IMR-90 (cell line): ENCODE measurements at regions not wholly inside any gene's neighbourhood (a gene's known extent, or its start where the extent isn't known, plus 50 kb on each side); places are given as distances from the start of the nearest gene placed in this dataset.

ENCODE experiments used
- ATAC-seq: fragments of 200-7000 bp; cut with Tn5 transposase; 2 replicates; pipeline ENCODE4 v1.9.1; 2020; ENCODE audit warnings: low read depth, mild to moderate bottlenecking, moderate library complexity
- BruUV-seq: library from RNA; stranded (reverse); fragments of 400-500 nt; replicated peaks from 2 replicates; lab custom pipeline; 2021; lab: Mats Ljungman, UMichigan
- CTCF ChIA-PET: fragments of 300-600 bp; formaldehyde crosslinking; extraction: SDS; loops from one replicate; lab custom pipeline; 2021; ENCODE audit warnings: antibody characterized with exemption; lab: Yijun Ruan, JAX
- POLR2A ChIA-PET: fragments of 300-600 bp; sonication (Branson Sonifier 250); formaldehyde crosslinking; loops from one replicate; lab custom pipeline; 2022; ENCODE audit warnings: antibody characterized with exemption; ENCODE audit not compliant: unreplicated experiment; lab: Charles Lee
- DNase-seq: peaks from one replicate; pipeline ENCODE4 v3.0.0; 2013
- H2AFZ ChIP-seq: replicated peaks from 2 replicates; pipeline ENCODE3; 2013; ENCODE audit warnings: low read length, mild to moderate bottlenecking; ENCODE audit not compliant: poor library complexity
- H2AK5ac ChIP-seq: 2 replicates; pipeline ENCODE4 v1.6.1; 2013; ENCODE audit warnings: low read depth, low read length, inconsistent platforms
- H2AK9ac ChIP-seq: replicated peaks from 2 replicates; pipeline ENCODE3; 2013; ENCODE audit warnings: mild to moderate bottlenecking, low read depth, low read length, moderate library complexity; ENCODE audit not compliant: poor library complexity
- H2BK120ac ChIP-seq: 2 replicates; pipeline ENCODE4 v1.6.1; 2013; ENCODE audit warnings: low read depth, low read length, inconsistent platforms
- H2BK15ac ChIP-seq: 3 replicates; pipeline ENCODE4 v1.6.1; 2013; ENCODE audit warnings: low read depth, low read length, inconsistent platforms
- H2BK20ac ChIP-seq: 2 replicates; pipeline ENCODE4 v1.6.1; 2013; ENCODE audit warnings: low read depth, mild to moderate bottlenecking, inconsistent platforms, low read length, moderate library complexity
- H2BK5ac ChIP-seq: 2 replicates; pipeline ENCODE4 v1.6.1; 2013; ENCODE audit warnings: mild to moderate bottlenecking, low read depth, low read length, inconsistent platforms; ENCODE audit not compliant: poor library complexity, severe bottlenecking
- H3K14ac ChIP-seq: replicated peaks from 2 replicates; pipeline ENCODE4 v1.6.1; 2013; ENCODE audit warnings: low read depth, low read length, inconsistent platforms
- H3K18ac ChIP-seq: 2 replicates; pipeline ENCODE4 v1.6.1; 2013; ENCODE audit warnings: low read depth, low read length, control low read depth
- H3K23ac ChIP-seq: 2 replicates; pipeline ENCODE4 v1.6.1; 2013; ENCODE audit warnings: low read depth, low read length, inconsistent platforms
- H3K27ac ChIP-seq: 2 replicates; pipeline ENCODE4 v1.5.1; 2013; ENCODE audit warnings: mild to moderate bottlenecking, control low read depth, low read length; ENCODE audit not compliant: insufficient read depth
- H3K27me3 ChIP-seq: 2 replicates; pipeline ENCODE4 v1.6.1; 2013; ENCODE audit warnings: low read length; ENCODE audit not compliant: control insufficient read depth, insufficient read depth
- H3K36me3 ChIP-seq: 2 replicates; pipeline ENCODE4 v1.6.1; 2013; ENCODE audit warnings: low read length, mixed read lengths; ENCODE audit not compliant: control insufficient read depth, insufficient read depth
- H3K4ac ChIP-seq: 2 replicates; pipeline ENCODE4 v1.6.1; 2013; ENCODE audit warnings: low read depth, low read length, inconsistent platforms
- H3K4me1 ChIP-seq: 2 replicates; pipeline ENCODE4 v1.6.1; 2013; ENCODE audit warnings: low read length, mixed read lengths; ENCODE audit not compliant: control insufficient read depth, insufficient read depth
- H3K4me2 ChIP-seq: 2 replicates; pipeline ENCODE4 v1.6.1; 2013; ENCODE audit warnings: low read depth, mild to moderate bottlenecking, control low read depth, low read length, moderate library complexity
- H3K4me3 ChIP-seq: 2 replicates; pipeline ENCODE4 v1.5.1; 2013; ENCODE audit warnings: low read depth, mild to moderate bottlenecking, control low read depth, low read length, moderate library complexity; ENCODE audit not compliant: insufficient read depth
- H3K56ac ChIP-seq: 2 replicates; pipeline ENCODE4 v1.6.1; 2013; ENCODE audit warnings: low read length, inconsistent platforms; ENCODE audit not compliant: insufficient read depth; ENCODE audit errors: extremely low read depth
- H3K79me1 ChIP-seq, 2 experiments: 2 replicates each; pipeline ENCODE4 v1.6.1; 2013; ENCODE audit warnings: low read length in 2 of 2, inconsistent platforms in 1 of 2, low read depth in 1 of 2
- H3K9ac ChIP-seq: 2 replicates; pipeline ENCODE4 v1.6.1; 2013; ENCODE audit warnings: low read depth, low read length, control low read depth
- H3K9me1 ChIP-seq: 2 replicates; pipeline ENCODE4 v1.6.1; 2013; ENCODE audit warnings: low read length, inconsistent platforms; ENCODE audit not compliant: insufficient read depth
- H3K9me3 ChIP-seq: 2 replicates; pipeline ENCODE4 v1.6.1; 2013; ENCODE audit warnings: low read length; ENCODE audit not compliant: control insufficient read depth, insufficient read depth
- H4K20me1 ChIP-seq: 2 replicates; pipeline ENCODE4 v1.6.1; 2013; ENCODE audit warnings: low read length, inconsistent platforms; ENCODE audit not compliant: insufficient read depth
- H4K5ac ChIP-seq: 2 replicates; pipeline ENCODE4 v1.6.1; 2013; ENCODE audit warnings: mild to moderate bottlenecking, low read depth, low read length, control low read depth
- H4K8ac ChIP-seq, 2 experiments: 2 replicates each; pipeline ENCODE4 v1.6.1; 2013; ENCODE audit warnings: low read depth in 2 of 2, low read length in 2 of 2, control low read depth in 1 of 2, inconsistent platforms in 1 of 2
- H4K91ac ChIP-seq: 2 replicates; pipeline ENCODE4 v1.6.1; 2013; ENCODE audit warnings: low read depth, low read length, inconsistent platforms; ENCODE audit not compliant: insufficient read depth
- BHLHE40 ChIP-seq: fragments of 150-350 bp; IDR thresholded peaks from 2 replicates; pipeline ENCODE4 v1.6.1; 2016; ENCODE audit warnings: mild to moderate bottlenecking, low read depth, low read length
- CEBPB ChIP-seq: IDR thresholded peaks from 2 replicates; pipeline ENCODE4 v1.6.1; 2012; ENCODE audit warnings: low read depth, low read length, improper control_type of control experiment
- ELK1 ChIP-seq: fragments of 150-350 bp; IDR thresholded peaks from 2 replicates; pipeline ENCODE4 v1.6.1; 2016; ENCODE audit warnings: low read depth, mild to moderate bottlenecking, low read length, moderate library complexity, borderline replicate concordance
- MAZ ChIP-seq: IDR thresholded peaks from 2 replicates; pipeline ENCODE4 v1.6.1; 2012; ENCODE audit warnings: low read depth, mild to moderate bottlenecking, low read length, improper control_type of control experiment, moderate library complexity, borderline replicate concordance
- POLR2A ChIP-seq: IDR thresholded peaks from 2 replicates; pipeline ENCODE4 v1.6.1; 2012; ENCODE audit warnings: mild to moderate bottlenecking, low read depth, low read length
- RAD21 ChIP-seq: IDR thresholded peaks from 2 replicates; pipeline ENCODE4 v1.6.1; 2012; ENCODE audit warnings: low read length, improper control_type of control experiment
- RCOR1 ChIP-seq: IDR thresholded peaks from 2 replicates; pipeline ENCODE4 v1.6.1; 2012; ENCODE audit warnings: mild to moderate bottlenecking, low read length, improper control_type of control experiment; ENCODE audit not compliant: insufficient replicate concordance
- WGBS, 2 experiments: methylation state at CpG; one replicate each; pipeline versions ENCODE4 v1.1.5 to v1.1.7; 2013; ENCODE audit warnings: missing lambda C conversion rate in 2 of 2; ENCODE audit not compliant: insufficient read length in 1 of 2; ENCODE audit errors: extremely low coverage in 2 of 2; 5-methylcytosine and 5-hydroxymethylcytosine counted together
- dilution Hi-C: fragments of 300-500 bp; cut with HindIII; formaldehyde crosslinking; loops from one replicate; pipeline ENCODE4 v1.14.3; 2018; ENCODE audit warnings: low sequenced_read_pairs; ENCODE audit not compliant: unreplicated experiment
- in situ Hi-C: fragments of 300-500 bp; cut with MboI; formaldehyde crosslinking; loops from 3 replicates; pipeline ENCODE4 v1.14.3; 2019; ENCODE audit warnings: low sequenced_read_pairs, inconsistent platforms, mixed read lengths
- intact Hi-C: fragments of 100-400 bp; cut with micrococcal nuclease; formaldehyde crosslinking; loops from 2 replicates; pipeline ENCODE4 v1.10.0; 2022

GRCh38 chr5:116651653-116652052 lies 77.0 kb upstream of the SEMA6A start:
- no peak overlapping the region for H3K4me3 ChIP-seq
- no peak overlapping the region for H2BK120ac ChIP-seq
- H3K27ac ChIP-seq, result no peak overlapping the region
- intact Hi-C loops (no loop called here), dilution Hi-C loops (no loop called here), in situ Hi-C loops (no loop called here)
- H3K9ac ChIP-seq, result no peak overlapping the region
- H2BK15ac ChIP-seq, result no peak overlapping the region
- H3K4me1 ChIP-seq, result no peaks in the 10 kb centered on the region
- H4K5ac ChIP-seq, result no peak overlapping the region
- H2BK20ac ChIP-seq, result no peak overlapping the region
- H2AK9ac ChIP-seq, result no peak overlapping the region
- H3K79me1 ChIP-seq, result no peaks in the 10 kb centered on the region
- no peak overlapping the region for H4K8ac ChIP-seq
- H2AK5ac ChIP-seq, result no peak overlapping the region
- no peak overlapping the region for H3K4me2 ChIP-seq
- POLR2A ChIA-PET, result no interaction called here
- no peak overlapping the region for H3K18ac ChIP-seq
- no peak overlapping the region for H3K23ac ChIP-seq
- BruUV-seq, result no TSS peak
- no peak for ATAC-seq
- no peaks in the 10 kb centered on the region for H3K27me3 ChIP-seq
- no CpG with 5 or more reads among the region's 3 CpGs for WGBS, 2 experiments
- no peak overlapping the region for H3K4ac ChIP-seq
- no peaks in the 10 kb centered on the region for H3K36me3 ChIP-seq
- no peak overlapping the region for H2BK5ac ChIP-seq
- no peaks in the 10 kb centered on the region for H4K20me1 ChIP-seq
- DNase-seq, result no peak
- H3K9me1 ChIP-seq, result no peaks in the 10 kb centered on the region
- CTCF ChIA-PET, result no interaction called here
- TF ChIP-seq RAD21 (no peak), ELK1 (no peak), POLR2A (no peak), MAZ (no peak), RCOR1 (no peak), CEBPB (no peak), BHLHE40 (no peak)
- H3K14ac ChIP-seq, result no peak overlapping the region
- H3K9me3 ChIP-seq, result peaks cover 4% of the 10 kb centered on the region; the same call in 1 of the 2 replicates
- H3K56ac ChIP-seq, result no peak overlapping the region
- no peak overlapping the region for H4K91ac ChIP-seq
- H2AFZ ChIP-seq, result peak overlapping the region; percentile 21
